ENCODE measurements at regions not wholly inside any gene's neighbourhood (a gene's known extent, or its start where the extent isn't known, plus 50 kb on each side); places are given as distances from the start of the nearest gene placed in this dataset.
"Not testable (repeated sequence)": the region's sequence is repeated elsewhere in the genome, so short reads cannot be mapped to it uniquely, and the experiment has no call there.

GRCh38 chrX:13518126-13518525 is 51.3 kb upstream of the EGFL6 start:
- no peak for DNase-seq

- DNase-seq: no peak
Measured at GRCh38 chrX:13515211-13515930, 54.0 kb upstream of the EGFL6 start.

- DNase-seq: no peak
Measured at GRCh38 chrX:13511944-13512330, 57.5 kb upstream of the EGFL6 start.

GRCh38 chrX:13511241-13511943 is 58.0 kb upstream of the EGFL6 start:
- DNase-seq: no peak

GRCh38 chrX:13507893-13508292 is 61.5 kb upstream of the EGFL6 start:
- DNase-seq: no peak

GRCh38 chrX:13506574-13506973 is 62.8 kb upstream of the EGFL6 start:
- peak; percentile 41 to 54 for DNase-seq

- no peak for DNase-seq
Measured at GRCh38 chrX:13502590-13502989, 66.8 kb upstream of the EGFL6 start.

GRCh38 chrX:13499736-13500135 is 69.7 kb upstream of the EGFL6 start:
- DNase-seq: no peak

- DNase-seq: no peak
Measured at GRCh38 chrX:13498238-13498637, 71.2 kb upstream of the EGFL6 start.

GRCh38 chrX:13495232-13495631 is 74.2 kb upstream of the EGFL6 start:
- DNase-seq: no peak

- no peak for DNase-seq
Measured at GRCh38 chrX:13494562-13494961, 74.8 kb upstream of the EGFL6 start.

- DNase-seq: no peak
Measured at GRCh38 chrX:13493659-13494058, 75.7 kb upstream of the EGFL6 start.

- DNase-seq: no peak
Measured at GRCh38 chrX:13492286-13492685, 77.1 kb upstream of the EGFL6 start.

- no peak for DNase-seq
Measured at GRCh38 chrX:13491061-13491460, 78.3 kb upstream of the EGFL6 start.

GRCh38 chrX:13489454-13489853 is 79.9 kb upstream of the EGFL6 start:
- no peak for DNase-seq

- DNase-seq: peak; percentile 19 to 27
Measured at GRCh38 chrX:13487731-13488505, 81.5 kb upstream of the EGFL6 start.

- DNase-seq: no peak
Measured at GRCh38 chrX:13485167-13485566, 84.2 kb upstream of the EGFL6 start.

- DNase-seq: no peak
Measured at GRCh38 chrX:13483773-13484172, 85.6 kb upstream of the EGFL6 start.

- DNase-seq: no peak
Measured at GRCh38 chrX:13482746-13483541, 86.5 kb upstream of the EGFL6 start.

GRCh38 chrX:13480780-13481179 is 88.6 kb upstream of the EGFL6 start:
- not testable (repeated sequence) for DNase-seq

GRCh38 chrX:13479452-13479813 is 90.0 kb upstream of the EGFL6 start:
- no peak for DNase-seq

GRCh38 chrX:13478740-13479451 is 90.5 kb upstream of the EGFL6 start:
- no peak for DNase-seq

Measured in stimulated activated CD4-positive, alpha-beta T cell treated with anti-CD3 and anti-CD28 coated beads, Interleukin-2, amount 100 ng/mL, for 48 hours (primary cell).